DOHH2 (cell line): ENCODE measurements at regions not wholly inside any gene's neighbourhood (a gene's known extent, or its start where the extent isn't known, plus 50 kb on each side); places are given as distances from the start of the nearest gene placed in this dataset.

ENCODE experiments used
- H3F3A ChIP-seq: fragments of 200-600 bp; sonication (generic), shearing (Covaris generic); 2 replicates; pipeline ENCODE4 v1.6.0; 2016; ENCODE audit warnings: antibody characterized with exemption, mild to moderate bottlenecking; ENCODE audit not compliant: control insufficient read depth, insufficient read depth
- H3K27ac ChIP-seq: fragments of 200-600 bp; sonication (generic); 2 replicates; pipeline ENCODE4 v1.5.1; 2014; ENCODE audit warnings: low read depth, mild to moderate bottlenecking, low read length, moderate library complexity
- H3K27me3 ChIP-seq: fragments of 200-600 bp; sonication (generic); 2 replicates; pipeline ENCODE4 v1.6.1; 2014; ENCODE audit warnings: mild to moderate bottlenecking, low read length, mixed read lengths; ENCODE audit not compliant: control insufficient read depth
- H3K36me3 ChIP-seq: fragments of 200-600 bp; sonication (generic); 2 replicates; pipeline ENCODE4 v1.6.1; 2014; ENCODE audit warnings: mild to moderate bottlenecking, low read length, moderate library complexity, mixed read lengths; ENCODE audit not compliant: control insufficient read depth
- H3K4me1 ChIP-seq: fragments of 200-600 bp; sonication (generic); 2 replicates; pipeline ENCODE4 v1.6.1; 2014; ENCODE audit warnings: mild to moderate bottlenecking, low read length, mixed read lengths; ENCODE audit not compliant: control insufficient read depth
- H3K4me2 ChIP-seq: fragments of 200-600 bp; sonication (generic); 2 replicates; pipeline ENCODE4 v1.6.0; 2014; ENCODE audit warnings: mild to moderate bottlenecking, low read length, moderate library complexity
- H3K4me3 ChIP-seq: fragments of 200-600 bp; sonication (generic); 2 replicates; pipeline ENCODE4 v1.5.1; 2014; ENCODE audit warnings: mild to moderate bottlenecking, low read length, mixed read lengths
- H3K79me2 ChIP-seq: fragments of 200-600 bp; sonication (generic); 2 replicates; pipeline ENCODE4 v1.6.1; 2014; ENCODE audit warnings: mild to moderate bottlenecking, low read length, mixed read lengths; ENCODE audit not compliant: control insufficient read depth
- H3K9me2 ChIP-seq: fragments of 200-600 bp; sonication (generic); replicated peaks from 2 replicates; pipeline ENCODE4 v1.6.1; 2014; ENCODE audit warnings: mild to moderate bottlenecking, low read length, mixed read lengths; ENCODE audit not compliant: control insufficient read depth
- H3K9me3 ChIP-seq: fragments of 200-600 bp; sonication (generic); 2 replicates; pipeline ENCODE4 v1.6.1; 2014; ENCODE audit warnings: antibody characterized with exemption, low read length, mixed read lengths; ENCODE audit not compliant: control insufficient read depth, insufficient read depth
- H4K20me1 ChIP-seq: fragments of 200-600 bp; sonication (generic); 2 replicates; pipeline ENCODE4 v1.6.0; 2014; ENCODE audit warnings: low read depth, mild to moderate bottlenecking, antibody characterized with exemption, low read length, moderate library complexity; ENCODE audit not compliant: control insufficient read depth, insufficient read depth
- CTCF ChIP-seq: fragments of 200-600 bp; sonication (generic); IDR thresholded peaks from one replicate; pipeline ENCODE4 v1.5.1; 2014; ENCODE audit warnings: antibody characterized with exemption, mild to moderate bottlenecking, low read depth, low read length; ENCODE audit not compliant: poor library complexity, severe bottlenecking
- EZH2phosphoT487 ChIP-seq: fragments of 200-600 bp; sonication (generic); IDR thresholded peaks from 2 replicates; pipeline ENCODE4 v1.6.1; 2017; ENCODE audit warnings: borderline replicate concordance, mild to moderate bottlenecking, antibody characterized with exemption, low read length, moderate library complexity, mixed read lengths

- no peaks in the 10 kb centered on the region for H3K9me2 ChIP-seq
- H3K36me3 ChIP-seq, result no peaks in the 10 kb centered on the region
- H4K20me1 ChIP-seq, result no peaks in the 10 kb centered on the region
- no peaks in the 10 kb centered on the region for H3K4me1 ChIP-seq
- TF ChIP-seq EZH2phosphoT487 (no peak), CTCF (no peak)
- H3K27me3 ChIP-seq, result no peaks in the 10 kb centered on the region
- H3K27ac ChIP-seq, result no peak overlapping the region
- H3F3A ChIP-seq, result no peaks in the 10 kb centered on the region
- H3K4me3 ChIP-seq, result no peak overlapping the region
- H3K9me3 ChIP-seq, result peaks cover 2% of the 10 kb centered on the region; the same call in 1 of the 2 replicates
- H3K4me2 ChIP-seq, result no peak overlapping the region
- no peaks in the 10 kb centered on the region for H3K79me2 ChIP-seq
These were observed 181.8 kb downstream of the HS3ST3B1 start for GRCh38 chr17:14482715-14483114.

GRCh38 chr17:14481664-14482063 lies 180.8 kb downstream of the HS3ST3B1 start:
- Histone ChIP-seq H3K4me1 (no peaks in the 10 kb centered on the region), H3K79me2 (no peaks in the 10 kb centered on the region), H3K4me3 (no peak overlapping the region)

GRCh38 chr17:14474591-14474990 lies 173.7 kb downstream of the HS3ST3B1 start:
- no peak overlapping the region for H3K27ac ChIP-seq
- no peaks in the 10 kb centered on the region for H4K20me1 ChIP-seq
- TF ChIP-seq CTCF (no peak), EZH2phosphoT487 (no peak)
- no peaks in the 10 kb centered on the region for H3K79me2 ChIP-seq
- H3K27me3 ChIP-seq, result no peaks in the 10 kb centered on the region
- no peaks in the 10 kb centered on the region for H3K9me2 ChIP-seq
- H3K4me2 ChIP-seq, result no peak overlapping the region
- H3K9me3 ChIP-seq, result no peaks in the 10 kb centered on the region
- H3K36me3 ChIP-seq, result no peaks in the 10 kb centered on the region
- no peak overlapping the region for H3K4me3 ChIP-seq
- H3F3A ChIP-seq, result no peaks in the 10 kb centered on the region
- no peaks in the 10 kb centered on the region for H3K4me1 ChIP-seq

More at GRCh38 chr17:14481664-14482063, 180.8 kb downstream of the HS3ST3B1 start:
- Histone ChIP-seq H3K9me2 (no peaks in the 10 kb centered on the region), H3K9me3 (peaks cover 2% of the 10 kb centered on the region; the same call in 1 of the 2 replicates), H3K27ac (no peak overlapping the region), H3K36me3 (no peaks in the 10 kb centered on the region), H3K4me2 (no peak overlapping the region), H3F3A (no peaks in the 10 kb centered on the region), H3K27me3 (no peaks in the 10 kb centered on the region), H4K20me1 (no peaks in the 10 kb centered on the region)
- TF ChIP-seq EZH2phosphoT487, result no peak
- no peak for TF ChIP-seq CTCF
